ENCODE measurements at regions not wholly inside any gene's neighbourhood (a gene's known extent, or its start where the extent isn't known, plus 50 kb on each side); places are given as distances from the start of the nearest gene placed in this dataset.

DNA sequence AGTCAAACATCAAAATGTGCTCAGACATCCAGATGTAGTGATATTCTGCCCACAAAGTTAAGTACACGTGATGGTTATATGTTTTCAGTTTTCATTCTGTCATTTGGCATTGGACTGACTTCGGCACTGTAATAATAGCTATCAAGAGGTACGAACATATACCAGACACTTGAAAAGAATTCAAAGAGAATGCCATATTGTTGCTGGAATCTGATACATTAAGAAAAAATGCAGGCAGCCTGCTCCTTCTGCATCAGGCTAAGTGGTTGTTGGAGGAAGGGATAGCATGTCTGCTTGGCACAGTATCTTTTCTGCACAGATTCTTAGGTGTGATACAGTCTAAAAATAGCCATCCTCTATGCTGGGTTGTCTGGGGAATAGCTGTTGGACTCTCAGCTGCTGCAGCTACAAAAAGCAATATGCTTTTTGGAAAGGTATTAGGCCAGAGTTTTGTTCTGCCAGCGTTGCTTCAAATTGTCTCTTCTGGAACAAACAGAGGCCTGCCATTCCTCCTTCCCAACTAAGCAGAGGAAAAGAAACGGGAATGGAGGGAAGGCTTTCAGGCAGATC, 892.6 kb downstream of the TBC1D22A start:
- Histone ChIP-seq H3K36me3 (no peaks in the 10 kb centered on the region), H3K9me3 (no peaks in the 10 kb centered on the region), H3K4me3 (no peak overlapping the region), H3K27me3 (peaks cover 0 to 10% (median 4%) of the 10 kb centered on the region in 3 donors), H3K4me1 (peaks cover 0 to 4% (median 0%) of the 10 kb centered on the region in 4 donors), H3K27ac (no peak overlapping the region)
- TF ChIP-seq, protein P1, sequence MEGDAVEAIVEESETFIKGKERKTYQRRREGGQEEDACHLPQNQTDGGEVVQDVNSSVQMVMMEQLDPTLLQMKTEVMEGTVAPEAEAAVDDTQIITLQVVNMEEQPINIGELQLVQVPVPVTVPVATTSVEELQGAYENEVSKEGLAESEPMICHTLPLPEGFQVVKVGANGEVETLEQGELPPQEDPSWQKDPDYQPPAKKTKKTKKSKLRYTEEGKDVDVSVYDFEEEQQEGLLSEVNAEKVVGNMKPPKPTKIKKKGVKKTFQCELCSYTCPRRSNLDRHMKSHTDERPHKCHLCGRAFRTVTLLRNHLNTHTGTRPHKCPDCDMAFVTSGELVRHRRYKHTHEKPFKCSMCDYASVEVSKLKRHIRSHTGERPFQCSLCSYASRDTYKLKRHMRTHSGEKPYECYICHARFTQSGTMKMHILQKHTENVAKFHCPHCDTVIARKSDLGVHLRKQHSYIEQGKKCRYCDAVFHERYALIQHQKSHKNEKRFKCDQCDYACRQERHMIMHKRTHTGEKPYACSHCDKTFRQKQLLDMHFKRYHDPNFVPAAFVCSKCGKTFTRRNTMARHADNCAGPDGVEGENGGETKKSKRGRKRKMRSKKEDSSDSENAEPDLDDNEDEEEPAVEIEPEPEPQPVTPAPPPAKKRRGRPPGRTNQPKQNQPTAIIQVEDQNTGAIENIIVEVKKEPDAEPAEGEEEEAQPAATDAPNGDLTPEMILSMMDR (IDR thresholded peaks at IDR 0.05): no peak
- TF ChIP-seq POLR2A (IDR thresholded peaks at IDR 0.05) (no peak), POLR2AphosphoS5 (IDR thresholded peaks at IDR 0.05) (no peak), EP300 (IDR thresholded peaks at IDR 0.05) (no peak)
- intact Hi-C loops (cut with DNase I; ENCODE audit: low total_unique reads): no loop called here
- WGBS, 5 donors: 68 to 90% (median 86%) methylated on average over 5 of the region's 5 CpGs
- peak in 1 of 2 donors; percentile 23 for DNase-seq

DNA sequence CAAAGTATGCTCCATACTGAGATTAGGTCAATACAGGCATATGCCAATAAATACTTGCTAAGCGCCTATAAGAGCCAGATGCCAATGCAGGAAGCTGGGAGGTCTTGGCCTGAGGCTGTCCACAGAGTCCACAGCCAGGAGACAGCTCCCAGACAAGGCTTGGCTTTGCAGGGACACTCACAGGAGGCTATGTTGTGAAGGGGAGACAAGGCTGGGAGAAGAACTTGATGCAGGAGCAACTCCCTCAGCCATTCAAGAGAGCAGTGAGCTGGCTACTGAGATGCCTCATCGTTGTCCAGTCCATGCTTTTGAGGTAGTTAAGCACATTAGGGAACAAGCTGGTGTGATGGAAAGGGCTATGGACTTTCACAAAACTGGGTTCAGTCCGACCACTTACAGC, 891.5 kb downstream of the TBC1D22A start:
- Histone ChIP-seq H3K27me3 (peaks cover 0 to 10% (median 4%) of the 10 kb centered on the region in 3 donors), H3K4me1 (peaks cover 0 to 4% (median 0%) of the 10 kb centered on the region in 4 donors), H3K4me3 (no peak overlapping the region), H3K9me3 (no peaks in the 10 kb centered on the region), H3K36me3 (no peaks in the 10 kb centered on the region), H3K27ac (no peak overlapping the region)
- TF ChIP-seq, protein P1 (IDR thresholded peaks at IDR 0.05): no peak
- no peak for TF ChIP-seq POLR2A (IDR thresholded peaks at IDR 0.05)
- TF ChIP-seq POLR2AphosphoS5 (IDR thresholded peaks at IDR 0.05): no peak
- no peak for TF ChIP-seq EP300 (IDR thresholded peaks at IDR 0.05)
- 66 to 83% (median 68%) methylated on average over 3 of the region's 3 CpGs for WGBS, 5 donors
- no peak for DNase-seq
- intact Hi-C loops (cut with DNase I; ENCODE audit: low total_unique reads): no loop called here

DNA sequence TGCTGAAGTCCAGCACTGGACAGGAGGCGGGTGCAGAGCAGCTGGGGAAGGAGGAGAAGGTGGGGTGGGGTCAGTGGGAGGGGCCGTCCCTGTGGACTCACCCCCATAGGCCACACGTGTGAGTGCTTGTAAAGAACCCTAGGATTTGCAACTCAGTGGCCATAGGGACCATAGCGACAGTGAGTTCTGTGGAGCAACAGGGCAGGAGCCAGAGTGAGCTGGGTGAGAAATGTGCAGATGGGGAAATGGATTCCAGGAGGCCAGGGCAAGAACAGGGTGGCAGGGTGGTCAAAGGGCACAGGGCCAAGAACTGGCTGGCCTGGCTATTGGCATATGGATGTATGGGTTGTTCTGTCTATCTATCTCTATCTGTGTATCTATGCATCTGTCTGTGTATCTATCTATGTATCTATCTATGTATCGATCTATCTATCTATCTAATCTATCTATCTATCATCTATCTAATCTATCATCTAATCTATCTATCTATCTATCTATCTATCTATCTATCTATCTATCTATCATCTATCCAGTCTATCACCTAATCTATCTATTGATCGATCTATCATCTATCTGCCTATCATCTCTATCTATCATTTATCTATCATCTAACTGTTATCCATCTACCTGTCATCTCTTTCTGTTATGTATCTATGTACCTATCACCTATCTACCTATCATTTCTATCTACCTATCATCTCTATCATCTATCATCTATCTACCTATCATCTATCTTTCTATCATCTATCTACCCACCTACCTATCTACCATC, 889.0 kb downstream of the TBC1D22A start:
- H3K27me3 ChIP-seq: peaks cover 0 to 2% (median 0%) of the 10 kb centered on the region in 3 donors
- WGBS, 5 donors: 65 to 78% (median 73%) methylated on average over 6 of the region's 6 CpGs
- intact Hi-C loops (cut with DNase I; ENCODE audit: low total_unique reads): no loop called here

DNA sequence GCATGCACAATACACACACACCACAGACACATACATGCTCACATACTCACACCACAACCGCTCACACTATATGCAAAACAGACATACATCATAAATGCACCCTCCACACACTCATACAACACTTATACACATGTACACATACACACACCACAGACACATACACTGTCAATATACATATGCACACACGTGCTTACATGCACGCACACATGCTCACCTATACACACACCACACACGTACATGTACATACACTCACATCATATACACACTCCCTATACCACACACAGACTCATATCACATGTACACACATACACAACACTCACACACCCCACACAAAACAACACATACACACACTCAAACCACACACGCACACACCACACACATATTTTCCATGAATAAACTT, 885.3 kb downstream of the TBC1D22A start:
- no peaks in the 10 kb centered on the region for H3K4me1 ChIP-seq
- TF ChIP-seq EP300 (IDR thresholded peaks at IDR 0.05): no peak
- TF ChIP-seq, protein P1 (IDR thresholded peaks at IDR 0.05): no peak
- TF ChIP-seq POLR2AphosphoS5 (IDR thresholded peaks at IDR 0.05): no peak
- TF ChIP-seq POLR2A (IDR thresholded peaks at IDR 0.05): no peak
- intact Hi-C loops (cut with DNase I; ENCODE audit: low total_unique reads): no loop called here
- H3K36me3 ChIP-seq: no peaks in the 10 kb centered on the region
- H3K9me3 ChIP-seq: peaks cover 0 to 8% (median 2%) of the 10 kb centered on the region in 4 donors
- no peak overlapping the region for H3K4me3 ChIP-seq
- H3K27me3 ChIP-seq: no peaks in the 10 kb centered on the region
- 93 to 96% (median 94%) methylated on average over 5 of the region's 5 CpGs for WGBS, 5 donors
- no peak overlapping the region for H3K27ac ChIP-seq
- DNase-seq: no peak

More for the DNA sequence above, 889.0 kb downstream of the TBC1D22A start:
- no peak overlapping the region for H3K27ac ChIP-seq
- H3K9me3 ChIP-seq: no peaks in the 10 kb centered on the region
- DNase-seq: no peak
- no peaks in the 10 kb centered on the region for H3K4me1 ChIP-seq
- TF ChIP-seq POLR2AphosphoS5 (IDR thresholded peaks at IDR 0.05): no peak
- TF ChIP-seq EP300 (IDR thresholded peaks at IDR 0.05): no peak
- no peak for TF ChIP-seq POLR2A (IDR thresholded peaks at IDR 0.05)
- TF ChIP-seq, protein P1 (IDR thresholded peaks at IDR 0.05): no peak
- no peaks in the 10 kb centered on the region for H3K36me3 ChIP-seq
- H3K4me3 ChIP-seq: no peak overlapping the region
